ENCODE measurements at regions not wholly inside any gene's neighbourhood (a gene's known extent, or its start where the extent isn't known, plus 50 kb on each side); places are given as distances from the start of the nearest gene placed in this dataset.

DNA sequence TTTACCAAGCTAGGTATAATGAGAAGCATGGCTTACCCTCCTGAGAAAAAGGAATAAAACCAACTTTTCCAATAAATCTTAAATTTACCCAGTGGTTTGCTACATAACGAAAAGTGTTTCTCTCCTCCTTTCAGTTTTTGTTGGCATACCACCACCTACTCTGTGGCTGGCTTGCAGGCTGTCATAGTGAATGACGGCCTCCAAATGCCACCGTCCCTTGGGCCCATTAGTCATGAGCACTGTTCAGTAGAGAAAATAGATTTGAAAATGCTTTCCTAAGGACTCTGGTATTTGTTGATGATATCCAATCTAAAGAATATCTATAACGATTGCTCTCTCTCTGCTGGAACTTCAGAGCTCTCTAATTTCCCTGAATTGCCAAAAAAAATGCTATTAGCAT lies 488.3 kb downstream of the MAGEE1 start:
- in situ Hi-C loops (cut with MboI; ENCODE audit: low sequenced_read_pairs in 4 of 4) (no loop called here), intact Hi-C loops (cut with DNase I; ENCODE audit: low total_unique reads) (no loop called here)
- Histone ChIP-seq H3K9me3 (no peaks in the 10 kb centered on the region), H3K4me3 (no peak overlapping the region), H3K4me1 (no peaks in the 10 kb centered on the region), H3K27me3 (no peaks in the 10 kb centered on the region), H3K27ac (no peak overlapping the region), H3K36me3 (no peaks in the 10 kb centered on the region)
- DNase-seq, result no peak
- TF ChIP-seq, protein P1, sequence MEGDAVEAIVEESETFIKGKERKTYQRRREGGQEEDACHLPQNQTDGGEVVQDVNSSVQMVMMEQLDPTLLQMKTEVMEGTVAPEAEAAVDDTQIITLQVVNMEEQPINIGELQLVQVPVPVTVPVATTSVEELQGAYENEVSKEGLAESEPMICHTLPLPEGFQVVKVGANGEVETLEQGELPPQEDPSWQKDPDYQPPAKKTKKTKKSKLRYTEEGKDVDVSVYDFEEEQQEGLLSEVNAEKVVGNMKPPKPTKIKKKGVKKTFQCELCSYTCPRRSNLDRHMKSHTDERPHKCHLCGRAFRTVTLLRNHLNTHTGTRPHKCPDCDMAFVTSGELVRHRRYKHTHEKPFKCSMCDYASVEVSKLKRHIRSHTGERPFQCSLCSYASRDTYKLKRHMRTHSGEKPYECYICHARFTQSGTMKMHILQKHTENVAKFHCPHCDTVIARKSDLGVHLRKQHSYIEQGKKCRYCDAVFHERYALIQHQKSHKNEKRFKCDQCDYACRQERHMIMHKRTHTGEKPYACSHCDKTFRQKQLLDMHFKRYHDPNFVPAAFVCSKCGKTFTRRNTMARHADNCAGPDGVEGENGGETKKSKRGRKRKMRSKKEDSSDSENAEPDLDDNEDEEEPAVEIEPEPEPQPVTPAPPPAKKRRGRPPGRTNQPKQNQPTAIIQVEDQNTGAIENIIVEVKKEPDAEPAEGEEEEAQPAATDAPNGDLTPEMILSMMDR (IDR thresholded peaks at IDR 0.05 in 4 of 5, conservative IDR thresholded peaks at IDR 0.05 in 1 of 5), result no peak
- no peak for TF ChIP-seq POLR2A (IDR thresholded peaks at IDR 0.05)
- ATAC-seq, result no peak

DNA sequence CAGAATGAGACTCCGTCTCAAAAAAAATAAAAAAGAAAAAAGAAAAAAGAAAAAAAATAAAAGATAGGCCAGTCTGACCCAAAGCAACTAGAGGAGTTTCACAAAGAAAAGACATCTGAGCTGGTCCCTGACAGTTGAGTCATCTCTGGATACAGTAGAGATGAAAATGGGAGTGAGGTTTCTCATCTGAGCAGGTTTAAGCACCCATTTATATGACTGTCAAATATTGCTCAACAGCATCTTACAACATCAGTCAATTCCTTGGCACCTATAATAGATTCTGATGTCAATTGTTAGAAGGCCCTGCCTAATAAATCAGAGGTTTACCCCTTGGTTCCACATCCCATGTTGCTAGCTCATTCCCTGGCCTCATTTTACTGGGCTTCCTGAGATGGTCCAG lies 490.5 kb downstream of the MAGEE1 start:
- in situ Hi-C loops (cut with MboI; ENCODE audit: low sequenced_read_pairs in 4 of 4), result no loop called here
- Histone ChIP-seq H3K4me3 (no peak overlapping the region), H3K27me3 (no peaks in the 10 kb centered on the region), H3K27ac (no peak overlapping the region), H3K4me1 (no peaks in the 10 kb centered on the region), H3K9me3 (no peaks in the 10 kb centered on the region), H3K36me3 (no peaks in the 10 kb centered on the region)
- TF ChIP-seq, protein P1 (IDR thresholded peaks at IDR 0.05 in 4 of 5, conservative IDR thresholded peaks at IDR 0.05 in 1 of 5), result no peak
- TF ChIP-seq POLR2A (IDR thresholded peaks at IDR 0.05), result no peak
- ATAC-seq (peak in 1 of 2 donors; percentile 12), DNase-seq (no peak)
- intact Hi-C loops (cut with DNase I; ENCODE audit: low total_unique reads), result no loop called here

DNA sequence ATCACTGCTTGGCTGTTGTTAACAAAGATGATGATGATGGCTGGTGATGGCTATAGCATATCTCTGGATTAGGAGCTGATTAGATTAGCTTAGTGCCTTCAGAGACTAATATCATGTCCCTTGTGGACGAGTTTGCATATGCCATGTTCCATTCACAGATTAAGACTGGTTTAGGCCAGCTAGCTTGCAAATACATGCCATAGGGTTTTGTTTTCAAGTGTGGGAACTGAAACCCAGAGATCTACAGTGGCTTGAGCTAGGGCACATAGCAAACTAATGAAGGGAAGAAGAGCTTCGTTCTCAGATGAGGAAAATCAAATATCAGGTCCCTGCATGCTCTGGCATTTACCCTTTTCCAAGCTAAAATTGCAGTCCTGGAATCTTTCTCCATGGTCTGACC lies 492.3 kb downstream of the MAGEE1 start:
- H3K27me3 ChIP-seq, result no peaks in the 10 kb centered on the region
- no peaks in the 10 kb centered on the region for H3K4me1 ChIP-seq
- intact Hi-C loops (cut with DNase I; ENCODE audit: low total_unique reads), result no loop called here
- H3K9me3 ChIP-seq, result no peaks in the 10 kb centered on the region
- in situ Hi-C loops (cut with MboI; ENCODE audit: low sequenced_read_pairs in 4 of 4), result no loop called here
- H3K4me3 ChIP-seq, result no peak overlapping the region
- no peak overlapping the region for H3K27ac ChIP-seq
- DNase-seq (no peak), ATAC-seq (no peak)
- H3K36me3 ChIP-seq, result no peaks in the 10 kb centered on the region
- no peak for TF ChIP-seq POLR2A (IDR thresholded peaks at IDR 0.05)
- TF ChIP-seq, protein P1 (IDR thresholded peaks at IDR 0.05 in 4 of 5, conservative IDR thresholded peaks at IDR 0.05 in 1 of 5), result no peak

DNA sequence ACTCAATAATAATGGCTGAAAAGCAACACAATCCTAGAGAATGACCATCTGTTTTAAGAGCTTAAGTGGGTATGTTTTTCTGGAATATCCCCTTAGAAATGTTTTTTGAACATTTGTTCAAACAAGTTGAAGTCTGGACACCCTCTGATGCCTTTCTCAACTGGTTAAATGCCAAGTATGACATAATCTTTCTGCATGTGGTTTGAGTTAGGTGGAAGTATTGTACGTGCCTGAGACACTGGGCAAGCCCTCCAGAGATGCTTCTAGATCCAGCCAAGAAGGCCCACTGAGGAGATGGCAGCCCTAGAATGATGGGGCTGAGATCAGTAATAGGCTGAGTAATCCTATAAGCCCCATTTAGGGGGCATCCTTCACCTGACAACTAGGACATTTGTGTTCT lies 493.1 kb downstream of the MAGEE1 start:
- H3K4me3 ChIP-seq, result no peak overlapping the region
- no peak for TF ChIP-seq POLR2A (IDR thresholded peaks at IDR 0.05)
- TF ChIP-seq, protein P1 (IDR thresholded peaks at IDR 0.05 in 4 of 5, conservative IDR thresholded peaks at IDR 0.05 in 1 of 5), result no peak
- no peaks in the 10 kb centered on the region for H3K36me3 ChIP-seq
- DNase-seq (no peak), ATAC-seq (no peak)
- no peaks in the 10 kb centered on the region for H3K4me1 ChIP-seq
- no peaks in the 10 kb centered on the region for H3K9me3 ChIP-seq
- in situ Hi-C loops (cut with MboI; ENCODE audit: low sequenced_read_pairs in 4 of 4) (no loop called here), intact Hi-C loops (cut with DNase I; ENCODE audit: low total_unique reads) (no loop called here)
- no peak overlapping the region for H3K27ac ChIP-seq
- H3K27me3 ChIP-seq, result no peaks in the 10 kb centered on the region

DNA sequence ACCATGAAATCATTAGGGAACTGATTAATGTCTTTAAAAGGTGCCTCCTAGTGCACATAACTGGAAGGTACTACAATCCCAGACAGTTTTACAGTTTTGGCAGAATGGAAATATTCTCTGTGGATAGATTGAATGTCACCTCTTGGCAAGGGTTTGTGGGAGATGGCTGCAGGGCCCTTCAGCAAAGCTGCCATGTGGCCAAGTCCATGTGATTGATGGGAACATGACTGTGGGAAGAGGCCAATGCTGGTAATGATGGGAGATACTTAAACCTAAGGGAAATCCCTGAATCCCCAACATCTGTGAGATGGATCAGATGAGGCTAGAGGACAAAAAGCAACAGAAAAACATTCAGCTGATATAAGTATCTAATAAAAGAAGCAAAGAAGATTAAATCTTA lies 493.7 kb downstream of the MAGEE1 start:
- H3K4me1 ChIP-seq, result no peaks in the 10 kb centered on the region
- no peak overlapping the region for H3K4me3 ChIP-seq
- H3K27ac ChIP-seq, result no peak overlapping the region
- in situ Hi-C loops (cut with MboI; ENCODE audit: low sequenced_read_pairs in 4 of 4) (no loop called here), intact Hi-C loops (cut with DNase I; ENCODE audit: low total_unique reads) (no loop called here)
- DNase-seq (no peak), ATAC-seq (no peak)
- no peaks in the 10 kb centered on the region for H3K36me3 ChIP-seq
- no peaks in the 10 kb centered on the region for H3K9me3 ChIP-seq
- no peaks in the 10 kb centered on the region for H3K27me3 ChIP-seq
- no peak for TF ChIP-seq POLR2A (IDR thresholded peaks at IDR 0.05)
- TF ChIP-seq, protein P1 (IDR thresholded peaks at IDR 0.05 in 4 of 5, conservative IDR thresholded peaks at IDR 0.05 in 1 of 5), result no peak
